Neural cell (in vitro differentiated cells): ENCODE measurements at regions not wholly inside any gene's neighbourhood (a gene's known extent, or its start where the extent isn't known, plus 50 kb on each side); places are given as distances from the start of the nearest gene placed in this dataset.

Source experiments
- H2AFZ ChIP-seq: fragments of 200-600, 300-800 bp; sonication (generic), shearing (Covaris generic); 2 replicates; pipeline ENCODE4 v1.6.0; 2014; ENCODE audit warnings: low read depth, mild to moderate bottlenecking, antibody characterized with exemption, low read length, moderate library complexity
- H3F3A ChIP-seq: fragments of 200-600 bp; shearing (Covaris generic); 2 replicates; pipeline ENCODE4 v1.6.1; 2016; ENCODE audit warnings: mild to moderate bottlenecking, moderate library complexity, mixed read lengths, antibody characterized with exemption, low read length; ENCODE audit not compliant: insufficient read depth, poor library complexity, severe bottlenecking
- H3K27ac ChIP-seq: fragments of 200-600, 300-800 bp; sonication (generic), shearing (Covaris generic); 2 replicates; pipeline ENCODE4 v1.5.1; 2014; ENCODE audit warnings: mild to moderate bottlenecking, low read length, moderate library complexity
- H3K27me3 ChIP-seq: fragments of 300-800, 200-600 bp; sonication (generic), shearing (Covaris generic); 2 replicates; pipeline ENCODE4 v1.6.0; 2014; ENCODE audit warnings: mild to moderate bottlenecking, low read depth, low read length, moderate library complexity; ENCODE audit not compliant: insufficient read depth
- H3K36me3 ChIP-seq: fragments of 300-800, 200-600 bp; sonication (generic), shearing (Covaris generic); 2 replicates; pipeline ENCODE4 v1.5.1; 2014; ENCODE audit warnings: mild to moderate bottlenecking, antibody characterized with exemption, low read length, moderate library complexity; ENCODE audit not compliant: insufficient read depth
- H3K4me2 ChIP-seq: fragments of 300-800, 200-600 bp; sonication (generic), shearing (Covaris generic); 2 replicates; pipeline ENCODE4 v1.6.0; 2014; ENCODE audit warnings: mild to moderate bottlenecking, low read length
- H3K4me3 ChIP-seq: fragments of 300-800, 200-600 bp; sonication (generic), shearing (Covaris generic); 2 replicates; pipeline ENCODE4 v1.5.1; 2014; ENCODE audit warnings: mild to moderate bottlenecking, low read length, moderate library complexity
- H3K79me2 ChIP-seq: fragments of 200-600 bp; shearing (Covaris generic); replicated peaks from 2 replicates; pipeline ENCODE4 v1.6.0; 2014; ENCODE audit warnings: mild to moderate bottlenecking, low read length, moderate library complexity; ENCODE audit not compliant: insufficient read depth
- H3K9ac ChIP-seq: fragments of 300-800, 200-600 bp; sonication (generic), shearing (Covaris generic); 2 replicates; pipeline ENCODE4 v1.6.1; 2016; ENCODE audit warnings: mild to moderate bottlenecking, low read length, mixed read lengths
- H3K9me2 ChIP-seq: fragments of 200-600 bp; shearing (Covaris generic); 2 replicates; pipeline ENCODE4 v1.6.1; 2016; ENCODE audit warnings: mild to moderate bottlenecking, low read length, mixed read lengths; ENCODE audit not compliant: insufficient read depth
- H3K9me3 ChIP-seq: fragments of 200-600, 300-800 bp; sonication (generic), shearing (Covaris generic); 2 replicates; pipeline ENCODE4 v1.6.1; 2016; ENCODE audit warnings: mild to moderate bottlenecking, mixed run types, low read length, moderate library complexity, mixed read lengths
- H4K20me1 ChIP-seq: fragments of 200-600 bp; shearing (Covaris generic); 2 replicates; pipeline ENCODE4 v1.6.1; 2016; ENCODE audit warnings: mild to moderate bottlenecking, mixed run types; ENCODE audit not compliant: insufficient read depth
- CTCF ChIP-seq: fragments of 450-650 bp; IDR thresholded peaks from 2 replicates; pipeline ENCODE4 v1.5.1; 2014; ENCODE audit warnings: antibody characterized with exemption, mild to moderate bottlenecking, moderate library complexity; ENCODE audit not compliant: poor library complexity, severe bottlenecking
- EP300 ChIP-seq: fragments of 450-650 bp; conservative IDR thresholded peaks from 2 replicates; pipeline ENCODE4 v1.6.1; 2014; ENCODE audit warnings: antibody characterized with exemption, mild to moderate bottlenecking, moderate library complexity; ENCODE audit not compliant: poor library complexity, severe bottlenecking
- EZH2 ChIP-seq: fragments of 200-600, 300-800 bp; shearing (Covaris generic), sonication (generic); IDR thresholded peaks from 2 replicates; pipeline ENCODE4 v1.6.1; 2014; ENCODE audit warnings: antibody characterized with exemption, low read length, borderline replicate concordance, mild to moderate bottlenecking; ENCODE audit not compliant: insufficient read depth, poor library complexity, severe bottlenecking
- MXI1 ChIP-seq: fragments of 450-650 bp; conservative IDR thresholded peaks from 2 replicates; pipeline ENCODE4 v1.6.1; 2014; ENCODE audit warnings: antibody characterized with exemption, mild to moderate bottlenecking; ENCODE audit not compliant: poor library complexity, severe bottlenecking
- POLR2AphosphoS5 ChIP-seq: IDR thresholded peaks from 2 replicates; pipeline ENCODE4 v1.6.1; 2012
- RAD21 ChIP-seq: fragments of 450-650 bp; conservative IDR thresholded peaks from 2 replicates; pipeline ENCODE4 v1.6.1; 2014; ENCODE audit warnings: antibody characterized with exemption, mild to moderate bottlenecking, moderate library complexity
- REST ChIP-seq: IDR thresholded peaks from 2 replicates; pipeline ENCODE4 v1.6.1; 2012; ENCODE audit warnings: borderline replicate concordance
- SMC3 ChIP-seq: fragments of 450-650 bp; conservative IDR thresholded peaks from 2 replicates; pipeline ENCODE4 v1.6.1; 2014; ENCODE audit warnings: antibody characterized with exemption, mild to moderate bottlenecking, moderate library complexity; ENCODE audit not compliant: poor library complexity
- TAF1 ChIP-seq: IDR thresholded peaks from 2 replicates; pipeline ENCODE4 v1.6.1; 2012; ENCODE audit warnings: low read depth

GRCh38 chr14:76922092-76922491 lies 95.9 kb downstream of the LRRC74A start:
- Histone ChIP-seq H4K20me1 (no peaks in the 10 kb centered on the region), H2AFZ (no peak overlapping the region), H3K4me3 (peak overlapping the region; percentile 61), H3K27ac (peak overlapping the region; percentile 100), H3K36me3 (no peaks in the 10 kb centered on the region), H3K4me2 (peak overlapping the region; percentile 66), H3K79me2 (peaks cover 14% of the 10 kb centered on the region), H3K9ac (peak overlapping the region; percentile 93), H3K9me3 (no peaks in the 10 kb centered on the region), H3K9me2 (no peaks in the 10 kb centered on the region), H3K27me3 (no peaks in the 10 kb centered on the region), H3F3A (peaks cover 26% of the 10 kb centered on the region)
- TF ChIP-seq MXI1 (no peak), RAD21 (no peak), SMC3 (no peak), POLR2AphosphoS5 (no peak), EP300 (no peak), TAF1 (no peak), REST (no peak), CTCF (no peak), EZH2 (no peak)

- Histone ChIP-seq H2AFZ (no peak overlapping the region), H3K79me2 (peaks cover 14% of the 10 kb centered on the region), H3K36me3 (no peaks in the 10 kb centered on the region), H3K9me3 (no peaks in the 10 kb centered on the region), H3K9ac (peak overlapping the region; percentile 93), H3K4me2 (peak overlapping the region; percentile 66), H4K20me1 (no peaks in the 10 kb centered on the region), H3F3A (peaks cover 26% of the 10 kb centered on the region), H3K4me3 (peak overlapping the region; percentile 61), H3K9me2 (no peaks in the 10 kb centered on the region), H3K27ac (peak overlapping the region; percentile 100), H3K27me3 (no peaks in the 10 kb centered on the region)
- TF ChIP-seq MXI1, result no peak
These were observed 94.8 kb downstream of the LRRC74A start for GRCh38 chr14:76921088-76921399.
